ENCODE measurements at regions not wholly inside any gene's neighbourhood (a gene's known extent, or its start where the extent isn't known, plus 50 kb on each side); places are given as distances from the start of the nearest gene placed in this dataset.

DNA sequence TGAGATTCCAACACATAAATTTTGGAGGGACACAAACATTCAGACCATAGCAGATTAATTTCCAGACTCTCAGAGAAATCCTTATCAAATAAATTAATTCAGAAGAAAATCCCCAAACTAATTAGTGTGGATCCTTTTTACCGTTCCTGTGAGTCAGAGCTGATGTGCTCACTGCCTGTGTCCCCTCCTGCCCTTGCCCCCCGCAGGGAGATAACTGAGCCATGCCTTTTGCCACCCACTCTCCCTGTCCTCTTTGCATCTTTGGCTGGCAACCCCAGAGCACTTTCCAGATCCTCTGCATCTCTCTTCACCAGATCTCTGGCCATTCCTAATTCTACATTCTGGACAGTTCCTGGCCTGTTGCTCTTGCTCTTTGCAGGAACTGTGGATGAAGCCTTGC is 135.4 kb upstream of the MAP1B start:
- no peak for TF ChIP-seq POLR2A (IDR thresholded peaks at IDR 0.05)
- TF ChIP-seq, protein P1, sequence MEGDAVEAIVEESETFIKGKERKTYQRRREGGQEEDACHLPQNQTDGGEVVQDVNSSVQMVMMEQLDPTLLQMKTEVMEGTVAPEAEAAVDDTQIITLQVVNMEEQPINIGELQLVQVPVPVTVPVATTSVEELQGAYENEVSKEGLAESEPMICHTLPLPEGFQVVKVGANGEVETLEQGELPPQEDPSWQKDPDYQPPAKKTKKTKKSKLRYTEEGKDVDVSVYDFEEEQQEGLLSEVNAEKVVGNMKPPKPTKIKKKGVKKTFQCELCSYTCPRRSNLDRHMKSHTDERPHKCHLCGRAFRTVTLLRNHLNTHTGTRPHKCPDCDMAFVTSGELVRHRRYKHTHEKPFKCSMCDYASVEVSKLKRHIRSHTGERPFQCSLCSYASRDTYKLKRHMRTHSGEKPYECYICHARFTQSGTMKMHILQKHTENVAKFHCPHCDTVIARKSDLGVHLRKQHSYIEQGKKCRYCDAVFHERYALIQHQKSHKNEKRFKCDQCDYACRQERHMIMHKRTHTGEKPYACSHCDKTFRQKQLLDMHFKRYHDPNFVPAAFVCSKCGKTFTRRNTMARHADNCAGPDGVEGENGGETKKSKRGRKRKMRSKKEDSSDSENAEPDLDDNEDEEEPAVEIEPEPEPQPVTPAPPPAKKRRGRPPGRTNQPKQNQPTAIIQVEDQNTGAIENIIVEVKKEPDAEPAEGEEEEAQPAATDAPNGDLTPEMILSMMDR (IDR thresholded peaks at IDR 0.05): no peak
